K562 (cell line): ENCODE measurements at regions not wholly inside any gene's neighbourhood (a gene's known extent, or its start where the extent isn't known, plus 50 kb on each side); places are given as distances from the start of the nearest gene placed in this dataset.

ENCODE experiments used
- ATAC-seq: fragments of 200-7000 bp; cut with Tn5 transposase; 3 replicates; pipeline ENCODE4 v1.9.1; 2020; ENCODE audit warnings: moderate library complexity
- BruUV-seq: library from RNA; stranded (reverse); fragments of 400-500 nt; replicated peaks from 2 replicates; lab custom pipeline; 2021; lab: Mats Ljungman, UMichigan
- CTCF ChIA-PET: fragments of 300-600 bp; formaldehyde crosslinking; extraction: SDS; loops from one replicate; lab custom pipeline; 2021; ENCODE audit warnings: low intra/inter-chr PET ratio; lab: Yijun Ruan, JAX
- POLR2A ChIA-PET: fragments of 300-600, 350-650 bp; sonication (Branson Sonifier 250); formaldehyde crosslinking; extraction: SDS; loops from one replicate; lab custom pipeline; 2021; ENCODE audit warnings: antibody characterized with exemption, inconsistent platforms; lab: Yijun Ruan, JAX
- DNase-seq, 4 experiments: peaks; one replicate each; pipeline versions ENCODE4 v3.0.0 to v3.0.0-alpha.2; 2011 to 2018; ENCODE audit warnings: low spot score in 3 of 4, mixed read lengths in 3 of 4; ENCODE audit errors: extremely low read depth in 1 of 4
- FAIRE-seq: peaks from 2 replicates; lab custom pipeline; 2011; peaks lifted over from hg19 to GRCh38; lab: Jason Lieb, UNC
- H2AFZ ChIP-seq: 2 replicates; pipeline ENCODE4 v1.6.0; 2011; ENCODE audit warnings: low read depth, low read length, control low read depth, inconsistent platforms
- H3K27ac ChIP-seq: fragments of 200-600 bp; 3 replicates; pipeline ENCODE4 v1.8.0; 2011; ENCODE audit warnings: low read depth, mild to moderate bottlenecking, control low read depth, inconsistent platforms, low read length, moderate library complexity, mixed read lengths; ENCODE audit errors: extremely low read depth
- H3K27me3 ChIP-seq, 2 experiments: fragments of 300-600 bp in 1 of 2; 2 replicates in 1 of 2; 3 replicates in 1 of 2; pipeline versions ENCODE4 v1.6.0 to v1.8.0; 2011; ENCODE audit warnings: inconsistent platforms in 2 of 2, low read length in 2 of 2, mild to moderate bottlenecking in 1 of 2, mixed read lengths in 1 of 2, moderate library complexity in 1 of 2; ENCODE audit not compliant: control insufficient read depth in 2 of 2, insufficient read depth in 2 of 2
- H3K36me3 ChIP-seq: fragments of 300-600 bp; 3 replicates; pipeline ENCODE4 v1.8.0; 2011; ENCODE audit warnings: mild to moderate bottlenecking, low read length, inconsistent platforms; ENCODE audit not compliant: control insufficient read depth, insufficient read depth
- H3K4me1 ChIP-seq, 2 experiments: fragments of 200-600 bp in 1 of 2; replicated peaks in 1 of 2; 2 replicates in 1 of 2; 3 replicates in 1 of 2; pipeline versions ENCODE4 v1.5.1 to v1.8.0; 2011; ENCODE audit warnings: inconsistent platforms in 2 of 2, low read length in 2 of 2, mild to moderate bottlenecking in 1 of 2, mixed read lengths in 1 of 2, moderate library complexity in 1 of 2; ENCODE audit not compliant: control insufficient read depth in 2 of 2, insufficient read depth in 2 of 2
- H3K4me2 ChIP-seq: 2 replicates; pipeline ENCODE4 v1.6.1; 2011; ENCODE audit warnings: low read length, control low read depth, inconsistent platforms, mixed read lengths; ENCODE audit not compliant: insufficient read depth
- H3K4me3 ChIP-seq: fragments of 200-600 bp; sonication (generic), shearing (Covaris generic); 2 replicates; pipeline ENCODE4 v1.5.1; 2016; ENCODE audit warnings: control low read depth, inconsistent platforms
- H3K79me2 ChIP-seq: fragments of 200-600 bp; 3 replicates; pipeline ENCODE4 v1.8.0; 2011; ENCODE audit warnings: low read length, inconsistent platforms; ENCODE audit not compliant: control insufficient read depth, insufficient read depth
- H3K9ac ChIP-seq, 2 experiments: 2 replicates each; pipeline versions ENCODE4 v1.6.0 to v1.6.1; 2011; ENCODE audit warnings: low read depth in 2 of 2, low read length in 2 of 2, control low read depth in 1 of 2, inconsistent platforms in 1 of 2, mild to moderate bottlenecking in 1 of 2, mixed read lengths in 1 of 2; ENCODE audit not compliant: insufficient read depth in 1 of 2
- H3K9me1 ChIP-seq: one replicate; pipeline ENCODE4 v1.6.0; 2011; ENCODE audit warnings: inconsistent platforms, mild to moderate bottlenecking, low read length, moderate library complexity; ENCODE audit not compliant: control insufficient read depth, insufficient read depth
- H3K9me3 ChIP-seq: replicated peaks from 2 replicates; pipeline ENCODE4 v1.5.1; 2011; ENCODE audit warnings: low read depth, low read length, inconsistent platforms; ENCODE audit not compliant: control insufficient read depth, insufficient read depth
- H4K20me1 ChIP-seq: replicated peaks from 2 replicates; pipeline ENCODE4 v1.6.1; 2011; ENCODE audit warnings: low read length, inconsistent platforms, mixed read lengths; ENCODE audit not compliant: control insufficient read depth, insufficient read depth
- ATF1 ChIP-seq, 2 experiments: fragments of 450-650 bp in 1 of 2; IDR thresholded peaks; 2 replicates each; pipeline ENCODE4 v1.6.1; 2016; ENCODE audit warnings: missing compliant biosample characterization in 1 of 2, missing genetic modification characterization in 1 of 2
- BCOR ChIP-seq: fragments of 450-650 bp; IDR thresholded peaks from 2 replicates; pipeline ENCODE4 v1.6.1; 2016
- SREBF1 ChIP-seq: fragments of 150-350 bp; IDR thresholded peaks from 2 replicates; pipeline ENCODE4 v1.6.1; 2014; ENCODE audit warnings: antibody characterized with exemption, low read depth, low read length, borderline replicate concordance
- SRSF7 ChIP-seq: fragments of 200-400 bp; formaldehyde crosslinking; optimal IDR thresholded peaks from 2 replicates; pipeline ENCODE3; 2017; ENCODE audit warnings: mild to moderate bottlenecking, low read depth, low read length
- USF1 ChIP-seq: sonication (generic); formaldehyde crosslinking; IDR thresholded peaks from 2 replicates; pipeline ENCODE4 v1.9.0; 2022; ENCODE audit warnings: mild to moderate bottlenecking, missing genetic modification reagents
- ZFPM2 ChIP-seq: fragments of 250-450 bp; sonication (Bioruptor Pico); IDR thresholded peaks from 2 replicates; pipeline ENCODE4 v1.5.1; 2022; ENCODE audit warnings: mild to moderate bottlenecking
- ZNF217 ChIP-seq: sonication (generic); formaldehyde crosslinking; IDR thresholded peaks from 2 replicates; pipeline ENCODE4 v1.8.0; 2022; ENCODE audit warnings: mild to moderate bottlenecking, missing genetic modification reagents
- WGBS: fragments of 100-300 bp; shearing (Covaris generic); methylation state at CpG from one replicate; pipeline ENCODE4 v1.1.6; 2016; ENCODE audit warnings: low coverage, mixed read lengths; ENCODE audit not compliant: insufficient coverage; ENCODE audit errors: missing lambda C conversion rate; 5-methylcytosine and 5-hydroxymethylcytosine counted together
- in situ Hi-C: fragments of 300-500 bp; cut with MboI; formaldehyde crosslinking; loops from 4 replicates; pipeline ENCODE4 v1.15.0; 2018; ENCODE audit warnings: inconsistent platforms, mixed read lengths
- intact Hi-C: fragments of 100-400 bp; cut with micrococcal nuclease; formaldehyde crosslinking; loops from 2 replicates; pipeline ENCODE4 v1.14.2; 2022

- no peak overlapping the region for H2AFZ ChIP-seq
- 4% methylated on average over 6 of the region's 6 CpGs for WGBS
- intact Hi-C loops (no loop called here), in situ Hi-C loops (no loop called here)
- H3K9me3 ChIP-seq: no peaks in the 10 kb centered on the region
- FAIRE-seq (no peak), DNase-seq (no peak), ATAC-seq (no peak)
- peaks cover 3 to 15% of the 10 kb centered on the region in 2 experiments; a peak in 4 of 5 replicates for H3K27me3 ChIP-seq
- H3K79me2 ChIP-seq: no peaks in the 10 kb centered on the region
- H3K36me3 ChIP-seq: no peaks in the 10 kb centered on the region
- no peak overlapping the region for H3K27ac ChIP-seq
- no TSS peak for BruUV-seq
- no peaks in the 10 kb centered on the region; a peak in 1 of 5 replicates for H3K4me1 ChIP-seq
- H4K20me1 ChIP-seq: no peaks in the 10 kb centered on the region
- no peak overlapping the region for H3K9ac ChIP-seq
- CTCF ChIA-PET: no interaction called here
- no peak overlapping the region for H3K4me2 ChIP-seq
- no peaks in the 10 kb centered on the region for H3K9me1 ChIP-seq
- no peak overlapping the region for H3K4me3 ChIP-seq
- POLR2A ChIA-PET: interaction anchor here (0.6 to 1.1 kb wide), 2 partner anchors 10 to 711 kb away, joined by 3 to 4 read pairs; no protein-coding TSS in a partner anchor
- no peak for TF ChIP-seq ZNF217 (CRISPR knock-in tag)
- no peak for TF ChIP-seq BCOR
- no peak for TF ChIP-seq ATF1 (CRISPR knock-in tag; IDR thresholded peaks at IDR 0.05)
- no peak for TF ChIP-seq ATF1 (tag; IDR thresholded peaks at IDR 0.05)
- no peak for TF ChIP-seq SREBF1
- 0 out of 2 replicates have a peak, but pooled peaks have one; percentile 1 for TF ChIP-seq USF1 (CRISPR knock-in tag)
- no peak for TF ChIP-seq ZFPM2 (CRISPR knock-in tag)
- no peak for TF ChIP-seq SRSF7
Observed at GRCh38 chr1:29674627-29675326, 438.5 kb downstream of the PTPRU start.
